H1 (cell line): ENCODE measurements at regions not wholly inside any gene's neighbourhood (a gene's known extent, or its start where the extent isn't known, plus 50 kb on each side); places are given as distances from the start of the nearest gene placed in this dataset.

ENCODE experiments used
- CTCF ChIA-PET: fragments of 300-600 bp; sonication (Branson Sonifier 250); formaldehyde crosslinking; loops from one replicate; lab custom pipeline; 2021; ENCODE audit not compliant: partially characterized antibody; lab: Charles Lee
- POLR2A ChIA-PET: fragments of 300-600 bp; sonication (Branson Sonifier 250); formaldehyde crosslinking; loops from one replicate; lab custom pipeline; 2021; ENCODE audit warnings: inconsistent platforms; ENCODE audit not compliant: partially characterized antibody; lab: Charles Lee
- DNase-seq, 2 experiments: peaks; one replicate each; pipeline versions ENCODE4 v3.0.0 to v3.0.0-alpha.2; 2010 to 2022; ENCODE audit warnings: low spot score in 2 of 2, low read depth in 1 of 2, mixed read lengths in 1 of 2
- FAIRE-seq: peaks from 2 replicates; lab custom pipeline; 2011; peaks lifted over from hg19 to GRCh38; lab: Jason Lieb, UNC
- H2AFZ ChIP-seq: 2 replicates; pipeline ENCODE4 v1.8.1; 2012; ENCODE audit warnings: low read length, inconsistent platforms
- H2AK5ac ChIP-seq: 2 replicates; pipeline ENCODE4 v1.6.1; 2013; ENCODE audit warnings: low read depth, low read length
- H2BK120ac ChIP-seq: replicated peaks from 2 replicates; pipeline ENCODE3; 2013; ENCODE audit warnings: low read depth, low read length, inconsistent platforms
- H2BK12ac ChIP-seq: 2 replicates; pipeline ENCODE4 v1.6.1; 2013; ENCODE audit warnings: low read depth, low read length
- H2BK15ac ChIP-seq: 2 replicates; pipeline ENCODE4 v1.6.1; 2013; ENCODE audit warnings: low read length
- H2BK20ac ChIP-seq: 2 replicates; pipeline ENCODE4 v1.6.1; 2013; ENCODE audit warnings: low read length
- H2BK5ac ChIP-seq: 2 replicates; pipeline ENCODE4 v1.6.1; 2013; ENCODE audit warnings: low read depth, low read length
- H3K14ac ChIP-seq: 2 replicates; pipeline ENCODE4 v1.6.1; 2013; ENCODE audit warnings: inconsistent platforms; ENCODE audit not compliant: insufficient read length
- H3K18ac ChIP-seq: 2 replicates; pipeline ENCODE4 v1.6.1; 2013; ENCODE audit warnings: low read length; ENCODE audit errors: extremely low read depth
- H3K23ac ChIP-seq: 2 replicates; pipeline ENCODE4 v1.6.1; 2013; ENCODE audit warnings: inconsistent platforms; ENCODE audit not compliant: insufficient read length
- H3K23me2 ChIP-seq: 2 replicates; pipeline ENCODE4 v1.6.1; 2013; ENCODE audit warnings: low read depth, low read length
- H3K27ac ChIP-seq: 2 replicates; pipeline ENCODE4 v1.6.1; 2011; ENCODE audit warnings: low read depth, low read length, inconsistent platforms
- H3K27me3 ChIP-seq, 4 experiments: replicated peaks in 1 of 4; 1 replicate in 1 of 4; 2 replicates in 3 of 4; pipeline versions ENCODE4 v1.6.1 to v1.8.1; 2011 to 2013; ENCODE audit warnings: low read length in 3 of 4, mild to moderate bottlenecking in 3 of 4, inconsistent platforms in 2 of 4, mixed read lengths in 2 of 4, moderate library complexity in 1 of 4; ENCODE audit not compliant: control insufficient read depth in 3 of 4, insufficient read depth in 3 of 4; ENCODE audit errors: extremely low read depth in 1 of 4
- H3K36me3 ChIP-seq, 4 experiments: 2 replicates each; pipeline versions ENCODE4 v1.6.1 to v1.8.1; 2011 to 2013; ENCODE audit warnings: mild to moderate bottlenecking in 4 of 4, low read length in 3 of 4, moderate library complexity in 2 of 4, control low read depth in 1 of 4, inconsistent platforms in 1 of 4; ENCODE audit not compliant: insufficient read depth in 4 of 4, control insufficient read depth in 2 of 4
- H3K4ac ChIP-seq: replicated peaks from 2 replicates; pipeline ENCODE3; 2013; ENCODE audit warnings: low read length, low read depth, mixed read lengths, inconsistent platforms; ENCODE audit not compliant: insufficient read length
- H3K4me1 ChIP-seq, 4 experiments: replicated peaks in 1 of 4; 1 replicate in 1 of 4; 2 replicates in 3 of 4; pipeline versions ENCODE4 v1.6.1 to v1.8.1; 2011 to 2013; ENCODE audit warnings: low read length in 3 of 4, inconsistent platforms in 2 of 4, mixed read lengths in 1 of 4; ENCODE audit not compliant: insufficient read depth in 4 of 4, control insufficient read depth in 3 of 4
- H3K4me2 ChIP-seq, 2 experiments: 2 replicates each; pipeline versions ENCODE4 v1.6.1 to v1.8.1; 2011 to 2013; ENCODE audit warnings: low read depth in 2 of 2, low read length in 2 of 2, control low read depth in 1 of 2, inconsistent platforms in 1 of 2, mild to moderate bottlenecking in 1 of 2; ENCODE audit not compliant: insufficient read depth in 1 of 2
- H3K4me3 ChIP-seq, 4 experiments: fragments of 200-600, 300-600 bp in 1 of 4; sonication (generic), shearing (Covaris generic), sonication (Bioruptor Twin) in 1 of 4; 2 replicates each; pipeline versions ENCODE4 v1.5.1 to v1.8.1; 2011 to 2016; ENCODE audit warnings: low read length in 4 of 4, low read depth in 3 of 4, control low read depth in 2 of 4, inconsistent platforms in 2 of 4, mild to moderate bottlenecking in 2 of 4, mixed read lengths in 1 of 4, moderate library complexity in 1 of 4; ENCODE audit not compliant: insufficient read depth in 2 of 4; ENCODE audit errors: extremely low read depth in 1 of 4
- H3K56ac ChIP-seq: replicated peaks from 2 replicates; pipeline ENCODE3; 2013; ENCODE audit warnings: low read depth, mild to moderate bottlenecking, mixed read lengths, low read length, inconsistent platforms; ENCODE audit not compliant: insufficient read length
- H3K79me1 ChIP-seq: 2 replicates; pipeline ENCODE4 v1.6.1; 2013; ENCODE audit warnings: low read depth, low read length, control low read depth
- H3K79me2 ChIP-seq, 2 experiments: 2 replicates each; pipeline versions ENCODE4 v1.6.1 to v1.8.1; 2012 to 2013; ENCODE audit warnings: low read length in 2 of 2, mild to moderate bottlenecking in 2 of 2, inconsistent platforms in 1 of 2; ENCODE audit not compliant: insufficient read depth in 2 of 2, control insufficient read depth in 1 of 2
- H3K9ac ChIP-seq, 4 experiments: replicated peaks in 1 of 4; 1 replicate in 1 of 4; 2 replicates in 3 of 4; pipeline versions ENCODE4 v1.6.1 to v1.8.1; 2011 to 2013; ENCODE audit warnings: low read depth in 3 of 4, low read length in 3 of 4, control low read depth in 2 of 4, mild to moderate bottlenecking in 2 of 4, moderate library complexity in 2 of 4, inconsistent platforms in 1 of 4; ENCODE audit errors: extremely low read depth in 1 of 4
- H3K9me3 ChIP-seq, 2 experiments: 2 replicates each; pipeline versions ENCODE4 v1.6.1 to v1.8.1; 2012 to 2013; ENCODE audit warnings: mild to moderate bottlenecking in 2 of 2, moderate library complexity in 2 of 2, control low read depth in 1 of 2, inconsistent platforms in 1 of 2, low read depth in 1 of 2, low read length in 1 of 2, mixed read lengths in 1 of 2; ENCODE audit not compliant: insufficient read depth in 2 of 2
- H4K20me1 ChIP-seq, 2 experiments: replicated peaks in 1 of 2; 2 replicates each; pipeline versions ENCODE3 to v1.8.1; 2011 to 2013; ENCODE audit warnings: inconsistent platforms in 2 of 2, low read length in 2 of 2, mild to moderate bottlenecking in 1 of 2; ENCODE audit not compliant: insufficient read depth in 2 of 2, control insufficient read depth in 1 of 2
- H4K5ac ChIP-seq: 2 replicates; pipeline ENCODE4 v1.6.1; 2013; ENCODE audit warnings: low read length, low read depth, mixed read lengths, inconsistent platforms; ENCODE audit not compliant: insufficient read length
- H4K8ac ChIP-seq: 2 replicates; pipeline ENCODE4 v1.8.0; 2013; ENCODE audit warnings: mild to moderate bottlenecking, moderate library complexity, low read length, inconsistent platforms; ENCODE audit not compliant: insufficient read depth; ENCODE audit errors: extremely low read depth
- H4K91ac ChIP-seq: replicated peaks from 2 replicates; pipeline ENCODE3; 2013; ENCODE audit warnings: low read length, mixed read lengths, inconsistent platforms; ENCODE audit not compliant: insufficient read length
- BCL11A ChIP-seq, 2 experiments: IDR thresholded peaks; one replicate each; pipeline ENCODE4 v1.6.1; 2011; ENCODE audit warnings: low read depth in 2 of 2, low read length in 2 of 2, mild to moderate bottlenecking in 2 of 2
- CREB1 ChIP-seq: IDR thresholded peaks from 2 replicates; pipeline ENCODE4 v1.6.1; 2012; ENCODE audit warnings: inconsistent platforms
- E2F6 ChIP-seq: IDR thresholded peaks from 2 replicates; pipeline ENCODE4 v1.6.1; 2012; ENCODE audit warnings: inconsistent platforms
- HDAC2 ChIP-seq, 2 experiments: fragments of 300-600 bp in 1 of 2; sonication (generic) in 1 of 2; IDR thresholded peaks; 2 replicates each; pipeline ENCODE4 v1.6.1; 2011 to 2012; ENCODE audit warnings: low read depth in 2 of 2, low read length in 2 of 2, mild to moderate bottlenecking in 2 of 2, moderate library complexity in 2 of 2, borderline replicate concordance in 1 of 2, inconsistent platforms in 1 of 2
- KDM1A ChIP-seq: fragments of 200-600, 300-600 bp; sonication (generic); IDR thresholded peaks from 2 replicates; pipeline ENCODE4 v1.7.1; 2016; ENCODE audit warnings: mild to moderate bottlenecking, low read length, borderline replicate concordance
- KDM5A ChIP-seq: fragments of 200-600 bp; IDR thresholded peaks from 2 replicates; pipeline ENCODE4 v1.7.1; 2012; ENCODE audit warnings: mild to moderate bottlenecking, low read length, inconsistent platforms, mixed read lengths
- MAFK ChIP-seq: IDR thresholded peaks from 2 replicates; pipeline ENCODE4 v1.6.1; 2012; ENCODE audit warnings: low read depth, mild to moderate bottlenecking, improper control_type of control experiment, low read length
- NRF1 ChIP-seq: IDR thresholded peaks from 2 replicates; pipeline ENCODE4 v1.6.1; 2011; ENCODE audit warnings: mild to moderate bottlenecking, low read depth, low read length, improper control_type of control experiment
- RBBP5 ChIP-seq: IDR thresholded peaks from 2 replicates; pipeline ENCODE4 v1.7.1; 2012; ENCODE audit warnings: low read depth, mild to moderate bottlenecking, inconsistent platforms, low read length, moderate library complexity, borderline replicate concordance
- SP1 ChIP-seq: IDR thresholded peaks from 2 replicates; pipeline ENCODE4 v1.6.1; 2011; ENCODE audit warnings: low read depth, low read length
- SP2 ChIP-seq: IDR thresholded peaks from 2 replicates; pipeline ENCODE4 v1.6.1; 2012; ENCODE audit warnings: mild to moderate bottlenecking, low read length, inconsistent platforms
- TAF1 ChIP-seq: IDR thresholded peaks from 2 replicates; pipeline ENCODE4 v1.6.1; 2011; ENCODE audit warnings: mild to moderate bottlenecking, low read depth, low read length
- USF2 ChIP-seq: IDR thresholded peaks from 2 replicates; pipeline ENCODE4 v1.6.1; 2011; ENCODE audit warnings: low read length, improper control_type of control experiment
- ZNF274 ChIP-seq: IDR thresholded peaks from 2 replicates; pipeline ENCODE4 v1.7.0; 2012; ENCODE audit warnings: low read length, borderline replicate concordance; ENCODE audit errors: extremely low read depth
- WGBS, 2 experiments: shearing (Covaris generic) in 1 of 2; methylation state at CpG; one replicate each; pipeline versions ENCODE4 v1.1.6 to v1.1.7; 2013 to 2015; ENCODE audit warnings: low lambda C conversion rate in 2 of 2, mixed read lengths in 2 of 2, inconsistent platforms in 1 of 2, low coverage in 1 of 2, missing lambda C conversion rate in 1 of 2; ENCODE audit not compliant: insufficient replicate concordance in 2 of 2, insufficient coverage in 1 of 2, insufficient read length in 1 of 2; ENCODE audit errors: extremely low coverage in 1 of 2, missing lambda C conversion rate in 1 of 2; 5-methylcytosine and 5-hydroxymethylcytosine counted together

- ChIA-PET CTCF (interaction anchor here (1.0 to 1.9 kb wide), 4 partner anchors 15 to 164 kb away, joined by 3 to 6 read pairs (median 4); no protein-coding TSS in a partner anchor), POLR2A (no interaction called here)
- Histone ChIP-seq H3K4me2 (no peak overlapping the region), H2AK5ac (no peak overlapping the region), H3K14ac (no peak overlapping the region), H2BK20ac (no peak overlapping the region), H3K27ac (no peak overlapping the region), H3K23ac (no peak overlapping the region), H2BK15ac (no peak overlapping the region), H2BK5ac (no peak overlapping the region), H3K79me1 (no peaks in the 10 kb centered on the region), H3K4me3 (no peak overlapping the region), H3K56ac (no peak overlapping the region), H4K91ac (no peak overlapping the region), H2BK12ac (no peak overlapping the region), H3K4ac (no peak overlapping the region), H4K8ac (no peak overlapping the region), H2AFZ (peak overlapping the region; percentile 31; the same call in 1 of the 2 replicates), H2BK120ac (no peak overlapping the region), H3K18ac (no peak overlapping the region), H4K5ac (no peak overlapping the region), H3K4me1 (no peaks in the 10 kb centered on the region), H3K9ac (no peak overlapping the region), H3K27me3 (no peaks in the 10 kb centered on the region), H3K9me3 (no peaks in the 10 kb centered on the region), H3K79me2 (no peaks in the 10 kb centered on the region), H4K20me1 (no peaks in the 10 kb centered on the region), H3K36me3 (no peaks in the 10 kb centered on the region), H3K23me2 (no peaks in the 10 kb centered on the region)
- WGBS, 2 experiments, result 90% methylated on average over 4 of the region's 4 CpGs; no CpG with 5 or more reads in 1 of the 2 experiments
- DNase-seq, result no peak
- FAIRE-seq, result no peak
- no peak for TF ChIP-seq E2F6
- no peak for TF ChIP-seq HDAC2 (IDR thresholded peaks at IDR 0.05; ENCODE audit: borderline replicate concordance in 1 of 2, low read depth in 2 of 2, low read length in 2 of 2)
- TF ChIP-seq ZNF274, result no peak
- TF ChIP-seq KDM1A, result no peak
- no peak for TF ChIP-seq CREB1
- TF ChIP-seq KDM5A, result no peak
- TF ChIP-seq USF2, result no peak
- no peak for TF ChIP-seq SP2
- TF ChIP-seq NRF1, result no peak
- no peak for TF ChIP-seq MAFK
- TF ChIP-seq TAF1, result no peak
- no peak for TF ChIP-seq BCL11A (IDR thresholded peaks at IDR 0.05; ENCODE audit: low read depth in 2 of 2, low read length in 2 of 2)
- no peak for TF ChIP-seq SP1
- no peak for TF ChIP-seq RBBP5
Observed at GRCh38 chr18:47709556-47709955, 220.9 kb downstream of the SMAD2 start.
